H9 (cell line): ENCODE measurements at regions not wholly inside any gene's neighbourhood (a gene's known extent, or its start where the extent isn't known, plus 50 kb on each side); places are given as distances from the start of the nearest gene placed in this dataset.

ENCODE experiments used
- DNase-seq: peaks from one replicate; pipeline ENCODE4 v3.0.0-alpha.2; 2017
- H2AFZ ChIP-seq: one replicate; pipeline ENCODE4 v1.6.1; 2013; ENCODE audit warnings: mild to moderate bottlenecking, low read length, control low read depth, moderate library complexity
- H2AK5ac ChIP-seq: 2 replicates; pipeline ENCODE4 v1.6.1; 2013; ENCODE audit warnings: low read length, control low read depth, mixed read lengths; ENCODE audit not compliant: insufficient read length
- H2BK120ac ChIP-seq: one replicate; pipeline ENCODE4 v1.6.1; 2013; ENCODE audit warnings: low read depth, mild to moderate bottlenecking, low read length, control low read depth, inconsistent platforms; ENCODE audit not compliant: poor library complexity, severe bottlenecking
- H2BK12ac ChIP-seq: 2 replicates; pipeline ENCODE4 v1.6.1; 2013; ENCODE audit warnings: low read length, control low read depth, mixed read lengths, low read depth; ENCODE audit not compliant: insufficient read length
- H2BK15ac ChIP-seq: 2 replicates; pipeline ENCODE4 v1.6.1; 2013; ENCODE audit warnings: low read depth, low read length, control low read depth
- H2BK20ac ChIP-seq: one replicate; pipeline ENCODE4 v1.6.1; 2013; ENCODE audit warnings: low read depth, mild to moderate bottlenecking, low read length, control low read depth, inconsistent platforms; ENCODE audit not compliant: poor library complexity, severe bottlenecking
- H2BK5ac ChIP-seq: 2 replicates; pipeline ENCODE4 v1.6.1; 2013; ENCODE audit warnings: low read length, control low read depth, mixed read lengths; ENCODE audit not compliant: insufficient read length
- H3K14ac ChIP-seq: 2 replicates; pipeline ENCODE4 v1.6.1; 2013; ENCODE audit warnings: low read length, control low read depth; ENCODE audit not compliant: insufficient read depth
- H3K18ac ChIP-seq: 2 replicates; pipeline ENCODE4 v1.6.1; 2013; ENCODE audit warnings: low read depth, mild to moderate bottlenecking, mixed read lengths, low read length, control low read depth; ENCODE audit not compliant: insufficient read length
- H3K23ac ChIP-seq: 2 replicates; pipeline ENCODE4 v1.6.1; 2013; ENCODE audit warnings: low read length, control low read depth, mixed read lengths, low read depth; ENCODE audit not compliant: insufficient read length
- H3K23me2 ChIP-seq: 2 replicates; pipeline ENCODE4 v1.6.1; 2013; ENCODE audit warnings: low read depth, mild to moderate bottlenecking, mixed read lengths, low read length, control low read depth; ENCODE audit not compliant: insufficient read length, poor library complexity, severe bottlenecking
- H3K27ac ChIP-seq: 2 replicates; pipeline ENCODE4 v1.5.1; 2013; ENCODE audit warnings: low read length, control low read depth, mixed read lengths, low read depth; ENCODE audit not compliant: insufficient read length
- H3K27me3 ChIP-seq: 2 replicates; pipeline ENCODE4 v1.6.1; 2013; ENCODE audit warnings: low read length, control low read depth, inconsistent platforms; ENCODE audit not compliant: insufficient read depth
- H3K4ac ChIP-seq: 2 replicates; pipeline ENCODE4 v1.6.1; 2013; ENCODE audit warnings: low read depth, mild to moderate bottlenecking, control low read depth, inconsistent platforms, low read length, moderate library complexity
- H3K4me1 ChIP-seq: 2 replicates; pipeline ENCODE4 v1.6.1; 2013; ENCODE audit warnings: low read length, control low read depth, inconsistent platforms; ENCODE audit not compliant: insufficient read depth
- H3K4me2 ChIP-seq: 2 replicates; pipeline ENCODE4 v1.6.1; 2013; ENCODE audit warnings: low read length, control low read depth, mixed read lengths; ENCODE audit not compliant: insufficient read length, insufficient read depth
- H3K56ac ChIP-seq: 2 replicates; pipeline ENCODE4 v1.6.1; 2013; ENCODE audit warnings: low read depth, mild to moderate bottlenecking, mixed read lengths, low read length, control low read depth; ENCODE audit not compliant: insufficient read length
- H3K79me1 ChIP-seq: 2 replicates; pipeline ENCODE4 v1.6.1; 2013; ENCODE audit warnings: low read depth, mild to moderate bottlenecking, moderate library complexity, low read length, control low read depth, inconsistent platforms; ENCODE audit not compliant: insufficient read depth, poor library complexity, severe bottlenecking
- H3K79me2 ChIP-seq: 2 replicates; pipeline ENCODE4 v1.6.1; 2013; ENCODE audit warnings: low read length, control low read depth, inconsistent platforms; ENCODE audit not compliant: insufficient read depth
- H3K9ac ChIP-seq: 2 replicates; pipeline ENCODE4 v1.6.1; 2013; ENCODE audit warnings: low read length, control low read depth, mixed read lengths; ENCODE audit not compliant: insufficient read length; ENCODE audit errors: extremely low read depth
- H3K9me3 ChIP-seq: one replicate; pipeline ENCODE4 v1.6.1; 2013; ENCODE audit warnings: low read depth, low read length, inconsistent platforms; ENCODE audit not compliant: control insufficient read depth
- H3T11ph ChIP-seq: one replicate; pipeline ENCODE4 v1.6.1; 2013; ENCODE audit warnings: mild to moderate bottlenecking, low read length, control low read depth, inconsistent platforms
- H4K20me1 ChIP-seq: one replicate; pipeline ENCODE4 v1.6.1; 2013; ENCODE audit not compliant: control insufficient read depth, insufficient read length, insufficient read depth
- H4K5ac ChIP-seq: 2 replicates; pipeline ENCODE4 v1.6.1; 2013; ENCODE audit warnings: low read depth, mild to moderate bottlenecking, mixed read lengths, low read length, control low read depth; ENCODE audit not compliant: insufficient read length
- H4K8ac ChIP-seq: replicated peaks from 2 replicates; pipeline ENCODE4 v1.6.1; 2013; ENCODE audit warnings: low read length, control low read depth, mixed read lengths, low read depth; ENCODE audit not compliant: insufficient read length
- H4K91ac ChIP-seq: 2 replicates; pipeline ENCODE4 v1.6.1; 2013; ENCODE audit warnings: low read depth, mild to moderate bottlenecking, moderate library complexity, mixed read lengths, low read length, control low read depth; ENCODE audit not compliant: insufficient read length
- H3K27ac Mint-ChIP-seq, 3 experiments: 2 replicates in 2 of 3; 3 replicates in 1 of 3; pipeline ENCODE4 v1.8.0; 2020 to 2021; ENCODE audit warnings: mixed read lengths in 3 of 3, mild to moderate bottlenecking in 1 of 3, moderate library complexity in 1 of 3
- H3K27me3 Mint-ChIP-seq: 2 replicates; pipeline ENCODE4 v1.8.0; 2021; ENCODE audit warnings: low read depth, mild to moderate bottlenecking, moderate library complexity, mixed read lengths
- H3K36me3 Mint-ChIP-seq, 3 experiments: 2 replicates in 2 of 3; 3 replicates in 1 of 3; pipeline ENCODE4 v1.8.0; 2020 to 2021; ENCODE audit warnings: low read depth in 3 of 3, mixed read lengths in 3 of 3; ENCODE audit not compliant: insufficient read depth in 1 of 3
- H3K4me1 Mint-ChIP-seq, 2 experiments: 2 replicates each; pipeline ENCODE4 v1.8.0; 2020; ENCODE audit warnings: mixed read lengths in 2 of 2
- H3K4me3 Mint-ChIP-seq, 2 experiments: 2 replicates in 1 of 2; 3 replicates in 1 of 2; pipeline ENCODE4 v1.8.0; 2020 to 2021; ENCODE audit warnings: mild to moderate bottlenecking in 2 of 2, mixed read lengths in 2 of 2, moderate library complexity in 1 of 2
- H3K9me3 Mint-ChIP-seq, 2 experiments: 2 replicates in 1 of 2; 3 replicates in 1 of 2; pipeline ENCODE4 v1.8.0; 2020; ENCODE audit warnings: mild to moderate bottlenecking in 2 of 2, mixed read lengths in 2 of 2, moderate library complexity in 1 of 2
- WGBS: extraction: QIAGEN DNeasy Blood & Tissue Kit; methylation state at CpG from one replicate; pipeline ENCODE4 v1.1.7; 2013; ENCODE audit warnings: missing lambda C conversion rate, low lambda C conversion rate, mixed read lengths; ENCODE audit not compliant: insufficient read length; ENCODE audit errors: extremely low coverage; 5-methylcytosine and 5-hydroxymethylcytosine counted together
- TF ChIP-seq, protein P1 (sequence below): fragments of 200-600 bp; sonication (generic); conservative IDR thresholded peaks from 3 replicates; pipeline ENCODE4 v1.8.0; 2021; ENCODE audit warnings: antibody characterized with exemption, mild to moderate bottlenecking

DNA sequence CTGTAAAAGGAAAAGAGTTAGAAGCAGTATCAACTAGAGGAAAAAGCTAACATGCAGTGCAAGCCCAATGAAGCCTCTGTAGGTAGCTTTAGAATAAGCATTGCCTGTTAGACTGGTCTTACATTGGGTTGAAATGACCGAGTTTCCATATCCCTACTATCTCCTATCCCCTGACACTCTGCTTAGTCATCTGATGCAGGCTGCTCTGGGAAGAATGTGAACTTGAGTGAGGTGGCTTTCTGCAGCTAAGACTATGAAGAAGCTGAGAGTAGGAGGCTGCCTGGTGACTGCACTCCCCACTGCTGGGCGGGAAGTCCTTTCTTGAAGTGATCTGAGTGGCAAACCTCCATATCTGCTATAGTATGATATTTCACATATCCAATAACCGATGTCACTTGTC lies 64.7 kb downstream of the OXSM start:
- no peak overlapping the region for H4K91ac ChIP-seq
- Mint-ChIP-seq H3K4me3 (no peak overlapping the region), H3K36me3 (peaks cover 5 to 9% (median 8%) of the 10 kb centered on the region in 3 experiments; a peak in 6 of 7 replicates), H3K9me3 (peaks cover 15 to 19% of the 10 kb centered on the region in 2 experiments), H3K27me3 (no peaks in the 10 kb centered on the region), H3K27ac (no peak overlapping the region), H3K4me1 (peaks cover 28 to 45% of the 10 kb centered on the region in 2 experiments)
- H3K4ac ChIP-seq, result no peak overlapping the region
- no peak overlapping the region for H3T11ph ChIP-seq
- H3K23ac ChIP-seq, result no peak overlapping the region
- H3K27ac ChIP-seq, result no peak overlapping the region
- no CpG with 5 or more reads among the region's 3 CpGs for WGBS
- no peak overlapping the region for H2AFZ ChIP-seq
- no peaks in the 10 kb centered on the region for H3K9me3 ChIP-seq
- no peaks in the 10 kb centered on the region for H4K20me1 ChIP-seq
- H3K18ac ChIP-seq, result no peak overlapping the region
- H4K8ac ChIP-seq, result no peak overlapping the region
- H3K4me1 ChIP-seq, result no peaks in the 10 kb centered on the region
- no peak for DNase-seq
- H3K56ac ChIP-seq, result no peak overlapping the region
- no peaks in the 10 kb centered on the region for H3K79me1 ChIP-seq
- no peak overlapping the region for H3K9ac ChIP-seq
- no peaks in the 10 kb centered on the region for H3K23me2 ChIP-seq
- no peak overlapping the region for H2BK12ac ChIP-seq
- no peaks in the 10 kb centered on the region for H3K79me2 ChIP-seq
- TF ChIP-seq, protein P1, sequence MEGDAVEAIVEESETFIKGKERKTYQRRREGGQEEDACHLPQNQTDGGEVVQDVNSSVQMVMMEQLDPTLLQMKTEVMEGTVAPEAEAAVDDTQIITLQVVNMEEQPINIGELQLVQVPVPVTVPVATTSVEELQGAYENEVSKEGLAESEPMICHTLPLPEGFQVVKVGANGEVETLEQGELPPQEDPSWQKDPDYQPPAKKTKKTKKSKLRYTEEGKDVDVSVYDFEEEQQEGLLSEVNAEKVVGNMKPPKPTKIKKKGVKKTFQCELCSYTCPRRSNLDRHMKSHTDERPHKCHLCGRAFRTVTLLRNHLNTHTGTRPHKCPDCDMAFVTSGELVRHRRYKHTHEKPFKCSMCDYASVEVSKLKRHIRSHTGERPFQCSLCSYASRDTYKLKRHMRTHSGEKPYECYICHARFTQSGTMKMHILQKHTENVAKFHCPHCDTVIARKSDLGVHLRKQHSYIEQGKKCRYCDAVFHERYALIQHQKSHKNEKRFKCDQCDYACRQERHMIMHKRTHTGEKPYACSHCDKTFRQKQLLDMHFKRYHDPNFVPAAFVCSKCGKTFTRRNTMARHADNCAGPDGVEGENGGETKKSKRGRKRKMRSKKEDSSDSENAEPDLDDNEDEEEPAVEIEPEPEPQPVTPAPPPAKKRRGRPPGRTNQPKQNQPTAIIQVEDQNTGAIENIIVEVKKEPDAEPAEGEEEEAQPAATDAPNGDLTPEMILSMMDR, result no peak
- H2AK5ac ChIP-seq, result no peak overlapping the region
- H2BK5ac ChIP-seq, result no peak overlapping the region
- no peak overlapping the region for H2BK20ac ChIP-seq
- H2BK15ac ChIP-seq, result no peak overlapping the region
- H3K14ac ChIP-seq, result no peak overlapping the region
- no peaks in the 10 kb centered on the region for H3K27me3 ChIP-seq
- no peak overlapping the region for H4K5ac ChIP-seq
- H3K4me2 ChIP-seq, result no peak overlapping the region
- no peak overlapping the region for H2BK120ac ChIP-seq
